ENCODE measurements at regions not wholly inside any gene's neighbourhood (a gene's known extent, or its start where the extent isn't known, plus 50 kb on each side); places are given as distances from the start of the nearest gene placed in this dataset.

DNA sequence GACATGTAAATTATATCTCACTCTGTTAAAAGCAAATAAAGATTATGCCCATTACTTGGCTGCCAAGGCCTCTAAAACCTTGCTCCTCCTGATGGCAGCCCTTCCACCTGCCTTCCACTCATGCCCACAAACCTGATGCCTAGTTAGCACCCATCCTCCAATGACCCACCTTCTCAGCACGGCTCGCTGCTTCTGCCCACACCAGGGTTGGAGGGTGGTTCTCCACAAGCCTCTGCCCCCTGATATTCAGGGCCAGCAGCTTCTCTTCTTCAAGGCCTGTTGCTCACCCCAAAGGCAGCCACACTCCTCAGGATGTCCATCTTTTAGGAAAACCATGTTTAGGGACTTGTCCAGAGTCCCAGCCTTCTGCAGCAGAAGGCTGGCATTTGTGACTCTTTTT, 263.4 kb upstream of the TLE3 start:
- ATAC-seq (no peak), DNase-seq (no peak)
- Histone ChIP-seq H3K27me3 (ENCODE audit: low read depth) (peaks cover 3% of the 10 kb centered on the region), H3K4me1 (no peaks in the 10 kb centered on the region), H3K36me3 (no peaks in the 10 kb centered on the region), H3K9me3 (no peaks in the 10 kb centered on the region), H3K4me3 (no peak overlapping the region), H3K27ac (no peak overlapping the region)
- intact Hi-C loops (cut with DNase I), result no loop called here
- TF ChIP-seq, protein P1, sequence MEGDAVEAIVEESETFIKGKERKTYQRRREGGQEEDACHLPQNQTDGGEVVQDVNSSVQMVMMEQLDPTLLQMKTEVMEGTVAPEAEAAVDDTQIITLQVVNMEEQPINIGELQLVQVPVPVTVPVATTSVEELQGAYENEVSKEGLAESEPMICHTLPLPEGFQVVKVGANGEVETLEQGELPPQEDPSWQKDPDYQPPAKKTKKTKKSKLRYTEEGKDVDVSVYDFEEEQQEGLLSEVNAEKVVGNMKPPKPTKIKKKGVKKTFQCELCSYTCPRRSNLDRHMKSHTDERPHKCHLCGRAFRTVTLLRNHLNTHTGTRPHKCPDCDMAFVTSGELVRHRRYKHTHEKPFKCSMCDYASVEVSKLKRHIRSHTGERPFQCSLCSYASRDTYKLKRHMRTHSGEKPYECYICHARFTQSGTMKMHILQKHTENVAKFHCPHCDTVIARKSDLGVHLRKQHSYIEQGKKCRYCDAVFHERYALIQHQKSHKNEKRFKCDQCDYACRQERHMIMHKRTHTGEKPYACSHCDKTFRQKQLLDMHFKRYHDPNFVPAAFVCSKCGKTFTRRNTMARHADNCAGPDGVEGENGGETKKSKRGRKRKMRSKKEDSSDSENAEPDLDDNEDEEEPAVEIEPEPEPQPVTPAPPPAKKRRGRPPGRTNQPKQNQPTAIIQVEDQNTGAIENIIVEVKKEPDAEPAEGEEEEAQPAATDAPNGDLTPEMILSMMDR (IDR thresholded peaks at IDR 0.05), result no peak

DNA sequence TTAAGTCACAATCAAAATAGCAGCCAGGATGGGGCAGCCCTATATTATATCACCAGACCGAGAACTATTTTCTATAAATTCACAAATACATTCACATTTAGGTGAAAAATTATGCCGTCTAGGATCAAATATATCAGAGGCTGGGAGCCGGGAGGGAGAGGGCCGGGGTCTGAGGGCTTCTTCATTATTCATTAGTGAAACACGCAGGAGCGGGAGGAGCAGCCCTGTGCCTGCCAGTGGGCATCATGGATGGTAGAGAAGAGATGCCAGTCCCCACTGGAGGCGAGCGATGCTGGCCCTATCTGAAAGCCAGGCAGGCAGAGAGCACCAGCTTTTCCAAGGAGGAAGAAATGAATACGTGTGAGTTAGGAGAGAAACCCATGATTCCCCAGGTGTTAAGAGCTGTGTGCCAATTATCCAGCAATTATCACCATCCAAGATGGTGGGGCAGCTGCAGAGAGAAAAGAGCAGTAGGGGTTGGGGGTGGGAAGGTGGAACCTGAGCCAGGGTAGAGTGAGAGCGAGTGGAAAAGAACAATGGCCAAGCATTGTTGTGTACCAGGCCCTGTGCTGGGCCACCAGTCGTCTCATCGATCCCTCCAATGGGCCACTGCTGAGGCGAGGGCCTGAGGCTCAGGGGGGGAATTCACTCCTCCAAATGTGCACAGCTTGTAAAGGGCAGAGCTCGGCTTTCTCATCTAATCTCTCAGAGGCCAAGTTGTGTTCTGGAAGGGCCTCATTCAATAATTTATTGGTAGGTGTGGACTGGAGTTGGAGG, 261.3 kb upstream of the TLE3 start:
- intact Hi-C loops (cut with DNase I), result no loop called here
- no peak for ATAC-seq
- TF ChIP-seq, protein P1 (IDR thresholded peaks at IDR 0.05), result no peak
- Histone ChIP-seq H3K36me3 (no peaks in the 10 kb centered on the region), H3K9me3 (no peaks in the 10 kb centered on the region), H3K4me3 (no peak overlapping the region), H3K27me3 (ENCODE audit: low read depth) (peaks cover 6% of the 10 kb centered on the region), H3K27ac (no peak overlapping the region), H3K4me1 (no peaks in the 10 kb centered on the region)
- no peak for DNase-seq

DNA sequence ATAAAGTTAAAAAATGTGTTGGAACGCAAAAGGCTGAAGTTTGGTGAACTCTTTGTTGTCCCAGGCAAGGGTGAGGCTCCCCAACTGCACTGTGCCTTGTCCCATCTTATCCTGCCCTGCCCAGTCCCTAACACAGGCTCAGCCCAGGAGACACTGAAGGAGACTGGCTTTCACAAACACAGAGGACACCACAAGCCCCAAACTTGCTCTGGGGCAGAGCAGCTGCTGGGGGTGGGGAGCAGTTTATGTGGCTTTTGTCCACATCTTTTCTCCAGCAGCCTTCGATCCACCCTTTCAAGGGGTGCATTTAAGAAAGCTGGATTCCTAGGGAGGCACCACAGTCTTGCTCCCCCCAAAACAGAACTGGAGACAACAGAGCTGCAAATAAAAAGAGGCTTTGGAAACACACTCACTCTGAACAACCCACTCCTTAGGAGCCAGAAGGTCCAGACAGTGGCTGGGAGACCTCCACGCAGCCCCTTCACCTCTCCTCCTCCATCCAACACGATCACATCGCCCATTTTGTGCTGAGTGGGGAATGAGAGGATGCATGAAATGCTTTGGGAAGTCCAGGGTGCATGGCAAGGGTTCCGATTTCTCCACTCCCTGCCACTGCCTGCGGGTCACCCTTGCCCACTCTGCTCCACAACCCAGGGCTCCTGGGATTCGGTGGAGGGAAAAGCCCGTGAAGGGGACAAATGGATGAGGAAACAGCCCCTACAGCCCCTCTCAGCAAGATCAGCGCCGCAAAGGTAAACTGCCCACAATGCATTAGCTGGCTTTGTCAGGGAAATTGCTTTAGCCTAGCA, 260.5 kb upstream of the TLE3 start:
- Histone ChIP-seq H3K36me3 (no peaks in the 10 kb centered on the region), H3K9me3 (no peaks in the 10 kb centered on the region), H3K4me1 (no peaks in the 10 kb centered on the region), H3K27me3 (ENCODE audit: low read depth) (peaks cover 6% of the 10 kb centered on the region), H3K27ac (no peak overlapping the region), H3K4me3 (no peak overlapping the region)
- DNase-seq (no peak), ATAC-seq (no peak)
- intact Hi-C loops (cut with DNase I), result no loop called here
- TF ChIP-seq, protein P1 (IDR thresholded peaks at IDR 0.05), result no peak

- peaks cover 6% of the 10 kb centered on the region for H3K27me3 ChIP-seq (ENCODE audit: low read depth)
- no peaks in the 10 kb centered on the region for H3K9me3 ChIP-seq
- TF ChIP-seq, protein P1 (IDR thresholded peaks at IDR 0.05), result no peak
- H3K36me3 ChIP-seq, result no peaks in the 10 kb centered on the region
- H3K4me1 ChIP-seq, result no peaks in the 10 kb centered on the region
- DNase-seq, result no peak
- no peak overlapping the region for H3K4me3 ChIP-seq
- no peak overlapping the region for H3K27ac ChIP-seq
- intact Hi-C loops (cut with DNase I), result no loop called here
- ATAC-seq, result no peak
Observed at GRCh38 chr15:70357453-70357852, 259.7 kb upstream of the TLE3 start.

GRCh38 chr15:70356919-70357318, 259.2 kb upstream of the TLE3 start:
- ATAC-seq, result no peak
- no peaks in the 10 kb centered on the region for H3K36me3 ChIP-seq
- intact Hi-C loops (cut with DNase I), result no loop called here
- H3K9me3 ChIP-seq, result no peaks in the 10 kb centered on the region
- no peaks in the 10 kb centered on the region for H3K4me1 ChIP-seq
- H3K4me3 ChIP-seq, result no peak overlapping the region
- peaks cover 6% of the 10 kb centered on the region for H3K27me3 ChIP-seq (ENCODE audit: low read depth)
- TF ChIP-seq, protein P1 (IDR thresholded peaks at IDR 0.05), result no peak
- no peak for DNase-seq
- no peak overlapping the region for H3K27ac ChIP-seq

All from lower lobe of right lung (tissue), 2 donors.